ENCODE measurements at regions not wholly inside any gene's neighbourhood (a gene's known extent, or its start where the extent isn't known, plus 50 kb on each side); places are given as distances from the start of the nearest gene placed in this dataset.

DNA sequence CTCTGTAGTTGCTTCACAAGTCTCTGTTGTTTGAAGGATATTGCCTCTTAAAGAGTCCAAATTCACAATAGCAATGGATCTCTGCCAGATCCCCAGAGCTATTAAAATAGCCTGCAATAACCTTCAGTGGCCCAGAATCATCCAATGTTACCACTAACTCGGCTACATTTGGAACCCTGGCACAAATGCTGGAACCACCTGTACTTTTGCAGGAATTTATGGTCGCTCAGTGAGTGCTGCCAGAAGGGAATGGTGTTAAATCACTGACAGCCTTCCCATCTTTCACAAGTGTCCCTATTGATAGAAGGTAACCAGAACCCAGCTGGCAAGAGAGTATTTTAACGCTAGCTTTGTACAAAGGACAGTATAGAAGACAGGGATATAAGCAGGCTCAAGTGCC, 298.8 kb upstream of the PLSCR5 start:
- Histone ChIP-seq H3K36me3 (ENCODE audit: control insufficient read depth, insufficient read depth, low read length) (no peaks in the 10 kb centered on the region), H3K27me3 (ENCODE audit: control insufficient read depth, insufficient read depth, low read length) (no peaks in the 10 kb centered on the region), H3K4me1 (ENCODE audit: control insufficient read depth, insufficient read depth, low read length) (no peaks in the 10 kb centered on the region), H3K27ac (ENCODE audit: low read length) (no peak overlapping the region), H3K9me3 (ENCODE audit: control insufficient read depth, insufficient read depth, low read depth, low read length) (no peaks in the 10 kb centered on the region), H3K4me3 (ENCODE audit: low read depth in 2 of 2, low read length in 2 of 2) (no peak overlapping the region)
- POLR2A ChIA-PET, result no interaction called here
- no TSS peak for BruUV-seq (replicated peaks)
- no peak for TF ChIP-seq SIN3A (IDR thresholded peaks at IDR 0.05; ENCODE audit: borderline replicate concordance, insufficient read depth, low read depth, low read length)
- no peak for TF ChIP-seq TCF7L2 (IDR thresholded peaks at IDR 0.05; ENCODE audit: low read depth, low read length)
- TF ChIP-seq POLR2AphosphoS5 (IDR thresholded peaks at IDR 0.05; ENCODE audit: low read depth, low read length), result no peak
- TF ChIP-seq, protein P1, sequence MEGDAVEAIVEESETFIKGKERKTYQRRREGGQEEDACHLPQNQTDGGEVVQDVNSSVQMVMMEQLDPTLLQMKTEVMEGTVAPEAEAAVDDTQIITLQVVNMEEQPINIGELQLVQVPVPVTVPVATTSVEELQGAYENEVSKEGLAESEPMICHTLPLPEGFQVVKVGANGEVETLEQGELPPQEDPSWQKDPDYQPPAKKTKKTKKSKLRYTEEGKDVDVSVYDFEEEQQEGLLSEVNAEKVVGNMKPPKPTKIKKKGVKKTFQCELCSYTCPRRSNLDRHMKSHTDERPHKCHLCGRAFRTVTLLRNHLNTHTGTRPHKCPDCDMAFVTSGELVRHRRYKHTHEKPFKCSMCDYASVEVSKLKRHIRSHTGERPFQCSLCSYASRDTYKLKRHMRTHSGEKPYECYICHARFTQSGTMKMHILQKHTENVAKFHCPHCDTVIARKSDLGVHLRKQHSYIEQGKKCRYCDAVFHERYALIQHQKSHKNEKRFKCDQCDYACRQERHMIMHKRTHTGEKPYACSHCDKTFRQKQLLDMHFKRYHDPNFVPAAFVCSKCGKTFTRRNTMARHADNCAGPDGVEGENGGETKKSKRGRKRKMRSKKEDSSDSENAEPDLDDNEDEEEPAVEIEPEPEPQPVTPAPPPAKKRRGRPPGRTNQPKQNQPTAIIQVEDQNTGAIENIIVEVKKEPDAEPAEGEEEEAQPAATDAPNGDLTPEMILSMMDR (IDR thresholded peaks at IDR 0.05), result no peak
- ATAC-seq (no peak), DNase-seq (ENCODE audit: low read depth, low spot score) (no peak)
- in situ Hi-C loops (cut with HindIII; ENCODE audit: low pct_unique_long_range_greater_than_20kb, low sequenced_read_pairs) (no loop called here), intact Hi-C loops (cut with micrococcal nuclease; ENCODE audit: unreplicated experiment) (no loop called here)
- CTCF ChIA-PET, result no interaction called here

DNA sequence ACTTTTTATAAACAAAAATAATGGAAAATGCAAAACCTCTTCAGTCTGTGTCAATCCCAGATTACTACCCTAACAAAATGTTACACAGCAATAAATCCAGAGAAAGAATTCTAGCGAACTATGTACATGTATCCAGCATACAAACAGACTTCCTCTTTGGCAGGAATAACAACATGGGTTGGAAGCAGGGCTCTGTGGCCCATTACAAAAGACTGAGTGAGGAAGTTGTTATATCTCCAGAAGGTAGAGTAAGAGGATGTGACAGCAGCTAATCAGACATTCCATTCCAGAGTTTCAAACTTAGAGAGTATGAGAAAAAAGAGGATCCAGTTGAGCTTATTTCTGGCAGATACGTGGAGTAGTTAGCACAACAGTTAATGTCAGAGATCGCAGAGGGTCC, 294.0 kb upstream of the PLSCR5 start:
- in situ Hi-C loops (cut with HindIII; ENCODE audit: low pct_unique_long_range_greater_than_20kb, low sequenced_read_pairs), result no loop called here
- intact Hi-C loops (cut with micrococcal nuclease; ENCODE audit: unreplicated experiment), result no loop called here
- ATAC-seq (no peak), DNase-seq (ENCODE audit: low read depth, low spot score) (no peak)
- H3K27ac ChIP-seq (ENCODE audit: low read length), result no peak overlapping the region
- no TSS peak for BruUV-seq (replicated peaks)
- no peak for TF ChIP-seq TCF7L2 (IDR thresholded peaks at IDR 0.05; ENCODE audit: low read depth, low read length)
- TF ChIP-seq, protein P2, sequence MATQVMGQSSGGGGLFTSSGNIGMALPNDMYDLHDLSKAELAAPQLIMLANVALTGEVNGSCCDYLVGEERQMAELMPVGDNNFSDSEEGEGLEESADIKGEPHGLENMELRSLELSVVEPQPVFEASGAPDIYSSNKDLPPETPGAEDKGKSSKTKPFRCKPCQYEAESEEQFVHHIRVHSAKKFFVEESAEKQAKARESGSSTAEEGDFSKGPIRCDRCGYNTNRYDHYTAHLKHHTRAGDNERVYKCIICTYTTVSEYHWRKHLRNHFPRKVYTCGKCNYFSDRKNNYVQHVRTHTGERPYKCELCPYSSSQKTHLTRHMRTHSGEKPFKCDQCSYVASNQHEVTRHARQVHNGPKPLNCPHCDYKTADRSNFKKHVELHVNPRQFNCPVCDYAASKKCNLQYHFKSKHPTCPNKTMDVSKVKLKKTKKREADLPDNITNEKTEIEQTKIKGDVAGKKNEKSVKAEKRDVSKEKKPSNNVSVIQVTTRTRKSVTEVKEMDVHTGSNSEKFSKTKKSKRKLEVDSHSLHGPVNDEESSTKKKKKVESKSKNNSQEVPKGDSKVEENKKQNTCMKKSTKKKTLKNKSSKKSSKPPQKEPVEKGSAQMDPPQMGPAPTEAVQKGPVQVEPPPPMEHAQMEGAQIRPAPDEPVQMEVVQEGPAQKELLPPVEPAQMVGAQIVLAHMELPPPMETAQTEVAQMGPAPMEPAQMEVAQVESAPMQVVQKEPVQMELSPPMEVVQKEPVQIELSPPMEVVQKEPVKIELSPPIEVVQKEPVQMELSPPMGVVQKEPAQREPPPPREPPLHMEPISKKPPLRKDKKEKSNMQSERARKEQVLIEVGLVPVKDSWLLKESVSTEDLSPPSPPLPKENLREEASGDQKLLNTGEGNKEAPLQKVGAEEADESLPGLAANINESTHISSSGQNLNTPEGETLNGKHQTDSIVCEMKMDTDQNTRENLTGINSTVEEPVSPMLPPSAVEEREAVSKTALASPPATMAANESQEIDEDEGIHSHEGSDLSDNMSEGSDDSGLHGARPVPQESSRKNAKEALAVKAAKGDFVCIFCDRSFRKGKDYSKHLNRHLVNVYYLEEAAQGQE (IDR thresholded peaks at IDR 0.05; ENCODE audit: insufficient read depth in 1 of 2, low read depth in 2 of 2, low read length in 1 of 2), result no peak
- TF ChIP-seq SIN3A (IDR thresholded peaks at IDR 0.05; ENCODE audit: borderline replicate concordance, insufficient read depth, low read depth, low read length), result no peak
- no peak for TF ChIP-seq POLR2AphosphoS5 (IDR thresholded peaks at IDR 0.05; ENCODE audit: low read depth, low read length)
- TF ChIP-seq, protein P1 (IDR thresholded peaks at IDR 0.05), result no peak
- H3K4me3 ChIP-seq (ENCODE audit: low read depth in 2 of 2, low read length in 2 of 2), result no peak overlapping the region
- no peaks in the 10 kb centered on the region for H3K36me3 ChIP-seq (ENCODE audit: control insufficient read depth, insufficient read depth, low read length)
- H3K9me3 ChIP-seq (ENCODE audit: control insufficient read depth, insufficient read depth, low read depth, low read length), result no peaks in the 10 kb centered on the region
- ChIA-PET CTCF (no interaction called here), POLR2A (no interaction called here)
- H3K4me1 ChIP-seq (ENCODE audit: control insufficient read depth, insufficient read depth, low read length), result no peaks in the 10 kb centered on the region
- no peaks in the 10 kb centered on the region for H3K27me3 ChIP-seq (ENCODE audit: control insufficient read depth, insufficient read depth, low read length)
